ENCODE measurements at regions not wholly inside any gene's neighbourhood (a gene's known extent, or its start where the extent isn't known, plus 50 kb on each side); places are given as distances from the start of the nearest gene placed in this dataset.

DNA sequence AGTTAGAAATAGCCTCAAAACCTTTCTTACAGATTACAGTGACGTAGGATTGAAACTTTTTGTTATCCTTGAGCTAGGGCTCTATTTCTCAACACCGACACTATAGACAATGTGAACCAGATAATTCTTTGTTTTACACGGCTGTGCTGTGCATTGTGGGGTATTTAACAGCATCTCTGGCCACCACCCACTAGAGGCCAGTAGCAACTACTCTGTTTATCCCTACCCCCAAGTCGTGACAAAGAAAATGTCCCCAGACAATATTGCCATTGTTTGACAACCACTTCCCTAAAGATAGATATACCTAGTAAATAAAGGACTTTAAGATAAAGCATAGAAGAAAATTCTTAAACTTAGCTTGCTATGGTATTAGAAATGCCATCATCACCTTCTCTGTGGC lies 359.6 kb downstream of the ARL4A start:
- no peak for DNase-seq

DNA sequence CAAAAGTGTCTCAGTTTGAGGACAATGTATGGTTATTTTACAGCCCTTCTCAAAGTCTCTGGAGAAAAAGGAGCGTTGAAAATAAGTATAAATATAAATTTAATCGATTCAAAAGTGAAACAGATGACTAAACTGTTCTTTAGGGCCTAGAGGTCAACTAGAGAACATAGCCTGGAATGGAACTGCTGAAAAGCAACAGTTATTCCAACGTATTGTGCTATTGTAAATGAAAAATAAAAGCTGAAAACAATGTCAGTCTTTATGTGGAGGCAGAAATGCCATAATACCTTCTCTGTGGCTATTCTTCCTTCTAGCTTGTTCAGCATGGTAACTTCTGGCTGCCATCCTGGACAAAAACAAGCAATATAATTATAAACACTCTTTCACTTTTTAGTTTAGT lies 362.5 kb downstream of the ARL4A start:
- DNase-seq: no peak

DNA sequence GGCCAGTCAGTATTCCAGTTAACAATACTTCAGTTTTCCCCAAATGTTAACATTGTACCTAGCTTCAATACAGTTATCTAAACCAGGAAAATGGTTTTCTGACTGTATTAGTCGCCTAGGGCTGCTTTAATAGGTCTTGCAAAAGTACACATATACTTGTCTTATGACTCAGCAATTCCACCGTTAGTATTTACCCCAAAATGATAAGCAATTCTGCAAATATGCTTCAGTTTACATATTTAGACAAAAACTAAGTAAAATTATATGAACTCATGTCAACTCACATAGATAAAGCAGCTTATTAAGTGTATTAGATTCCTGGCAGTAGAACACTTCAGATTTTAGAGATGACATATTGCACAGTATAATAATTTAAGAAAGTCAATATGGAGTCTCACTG lies 363.3 kb downstream of the ARL4A start:
- no peak for DNase-seq

DNA sequence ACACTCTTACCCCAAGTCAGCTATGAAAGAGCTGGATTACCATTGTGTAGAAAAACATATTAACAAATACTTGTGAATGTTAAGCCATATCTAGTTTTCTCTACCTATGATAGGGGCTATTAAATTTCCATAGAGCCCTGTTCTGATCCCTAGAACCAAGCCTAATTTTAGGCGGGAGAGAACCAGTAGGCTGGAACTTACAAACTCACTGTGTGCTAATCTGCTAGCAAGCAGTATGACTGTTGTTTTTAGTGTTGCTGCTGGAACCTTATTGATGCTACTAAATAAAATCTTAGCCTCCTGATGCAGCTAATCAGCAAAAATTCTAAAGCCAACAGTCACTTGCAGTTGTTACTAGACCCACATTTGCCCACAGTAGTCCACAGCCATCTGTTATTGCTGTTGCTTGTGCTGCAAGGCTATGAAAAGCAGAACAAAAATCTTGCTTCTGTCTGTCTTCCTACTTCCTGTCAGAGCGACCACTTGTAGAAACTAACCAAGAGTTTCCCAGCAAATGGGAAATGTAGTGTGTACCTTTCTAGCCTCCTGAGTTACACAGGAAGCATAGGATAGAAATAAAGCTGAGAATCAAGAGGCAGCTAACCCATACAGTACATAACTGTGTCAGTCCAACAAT lies 368.4 kb downstream of the ARL4A start:
- no peak for DNase-seq

DNA sequence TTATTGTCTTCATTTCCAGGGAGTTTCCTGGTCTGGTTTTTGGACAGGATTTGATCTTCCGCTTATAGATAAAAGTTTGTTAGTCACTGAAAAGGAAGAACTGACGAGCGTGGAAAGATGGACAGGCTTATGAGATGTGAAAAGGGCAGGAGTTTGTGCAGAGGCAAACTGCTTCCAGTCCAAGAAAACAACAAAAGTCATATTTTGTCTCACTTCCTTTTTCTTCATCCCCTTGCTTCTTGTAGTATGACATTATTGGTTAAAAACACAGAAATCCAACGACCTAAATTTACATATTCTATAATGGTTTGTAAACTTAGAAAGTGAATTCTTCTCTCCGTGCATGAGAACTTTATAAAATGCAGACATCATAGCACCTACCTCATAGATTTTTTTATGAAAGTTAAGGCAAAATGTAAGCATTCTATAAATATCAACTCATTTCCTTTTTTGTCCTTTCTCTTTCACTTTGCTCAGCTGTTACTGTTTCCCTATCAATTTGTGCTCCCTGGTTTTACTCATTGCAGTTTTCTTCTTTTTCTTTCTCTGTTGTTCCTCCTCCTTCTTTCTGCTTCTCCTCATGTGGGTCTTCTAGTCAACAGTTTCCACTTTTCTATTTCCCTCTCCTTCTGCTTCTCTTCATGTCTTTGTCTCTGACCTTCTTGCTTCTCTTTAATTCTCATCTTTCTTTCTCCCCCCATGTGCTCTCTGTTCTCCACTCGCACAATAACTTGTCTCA lies 370.2 kb downstream of the ARL4A start:
- DNase-seq: no peak

DNA sequence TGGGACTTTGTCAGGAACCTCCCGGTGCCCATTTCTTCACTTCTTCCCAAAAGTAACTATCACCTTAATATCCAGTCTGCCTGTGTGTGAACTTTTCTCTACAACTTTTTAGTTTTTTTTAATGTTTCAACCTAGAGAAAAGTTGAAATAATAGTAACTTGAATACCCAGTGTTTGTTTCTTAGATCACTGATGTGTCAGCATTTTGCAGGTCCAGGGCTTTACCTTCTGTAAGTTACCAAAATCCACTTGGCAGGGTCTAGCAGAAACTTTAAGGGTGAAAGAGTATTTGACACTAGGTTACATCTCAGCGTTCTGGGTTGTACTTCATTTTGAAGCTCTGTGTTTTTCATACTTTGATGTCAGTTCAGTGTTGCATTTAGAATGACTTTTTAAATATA lies 372.7 kb downstream of the ARL4A start:
- no peak for DNase-seq

DNA sequence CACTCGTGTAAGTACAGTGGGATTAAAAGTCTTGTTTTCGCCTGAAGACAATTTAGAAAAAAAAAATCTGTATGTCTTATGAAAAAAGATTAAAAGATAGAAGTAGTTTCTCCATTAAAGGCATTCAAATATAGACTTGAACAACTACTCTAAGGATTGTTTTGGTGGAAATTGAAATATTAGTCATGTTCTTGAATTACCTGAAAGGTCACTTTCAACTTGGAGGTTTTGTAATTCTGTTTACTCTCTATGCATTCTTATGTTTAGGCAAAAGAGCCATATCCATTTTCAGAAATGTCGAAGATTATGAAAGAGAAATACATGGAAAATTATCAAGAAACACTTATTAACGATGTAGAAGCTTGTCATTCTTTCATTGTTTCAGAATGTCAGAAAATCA lies 373.7 kb downstream of the ARL4A start:
- no peak for DNase-seq

DNA sequence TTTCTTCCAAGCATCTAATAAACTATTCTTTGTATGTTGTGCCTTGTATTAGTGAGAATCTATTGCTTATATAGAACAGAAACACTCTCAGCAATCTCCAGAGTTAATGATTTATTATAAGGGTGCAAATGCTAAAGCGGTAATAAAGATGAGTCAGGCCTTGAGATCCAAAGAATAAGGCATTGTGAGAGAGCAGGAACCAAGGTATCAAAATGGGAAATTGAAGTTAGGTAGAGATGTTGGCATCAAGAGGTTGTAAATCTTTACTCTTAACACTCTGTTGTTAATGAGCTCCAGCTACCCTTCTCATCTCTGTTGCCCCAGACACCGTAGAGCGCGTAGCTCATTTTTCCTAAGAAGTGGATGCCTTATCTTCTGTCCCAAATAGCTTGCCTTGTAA lies 375.2 kb downstream of the ARL4A start:
- DNase-seq: no peak

DNA sequence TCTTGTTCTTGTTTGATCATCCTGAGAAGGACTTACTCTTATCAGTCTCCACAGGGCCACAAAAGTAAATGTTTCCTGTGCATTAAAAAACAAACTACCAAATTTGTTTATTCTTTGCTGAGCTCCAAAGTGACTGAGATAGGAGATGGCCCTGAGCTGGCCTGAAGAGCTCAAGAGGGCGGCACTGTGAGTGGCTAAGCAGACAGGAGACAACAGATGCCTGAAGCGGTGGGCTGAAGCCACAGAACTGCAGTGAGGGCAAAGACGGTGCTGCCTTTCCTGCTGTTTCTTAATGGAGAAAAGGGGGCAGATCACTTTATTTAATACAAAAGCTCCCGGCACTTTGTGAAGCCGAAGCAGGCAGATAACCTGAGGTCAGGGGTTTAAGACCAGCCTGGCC lies 379.6 kb downstream of the ARL4A start:
- DNase-seq: no peak

DNA sequence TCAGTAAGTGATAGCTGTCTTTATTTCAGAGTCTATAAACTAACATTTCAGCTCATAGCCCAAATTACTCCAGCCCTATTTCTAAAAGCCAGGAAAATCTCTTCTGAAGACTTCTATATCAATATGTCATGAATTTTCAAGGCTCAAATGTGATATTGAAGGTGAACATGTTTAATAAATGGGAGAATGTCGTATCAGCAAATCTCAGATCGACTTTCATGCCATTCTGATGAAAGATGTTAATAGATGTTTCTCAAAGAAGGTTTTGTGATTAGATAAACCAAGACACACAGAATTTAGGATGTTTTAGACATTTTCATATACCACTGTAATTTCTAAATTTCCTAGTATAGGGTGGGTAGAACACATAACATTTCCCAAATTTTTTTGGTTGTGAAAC lies 380.6 kb downstream of the ARL4A start:
- no peak for DNase-seq

DNA sequence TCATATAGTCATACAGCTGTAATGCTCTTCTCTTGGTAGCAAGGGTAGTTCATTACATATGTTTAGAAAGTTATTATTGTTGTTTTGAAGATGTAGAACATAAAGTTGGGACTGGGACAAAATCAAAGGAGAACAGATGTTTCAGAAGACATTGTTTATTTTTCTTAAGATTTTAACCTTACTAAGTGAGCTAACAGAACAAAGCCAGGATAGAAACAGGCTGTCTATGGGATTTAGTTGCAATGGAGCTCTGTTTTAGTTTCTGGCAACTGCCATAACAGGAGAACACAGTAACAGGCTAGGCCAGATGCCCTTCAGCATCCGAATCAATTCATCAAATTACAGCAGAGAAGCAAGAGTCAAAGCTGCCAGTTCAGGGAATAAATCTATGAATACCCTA lies 382.4 kb downstream of the ARL4A start:
- no peak for DNase-seq

DNA sequence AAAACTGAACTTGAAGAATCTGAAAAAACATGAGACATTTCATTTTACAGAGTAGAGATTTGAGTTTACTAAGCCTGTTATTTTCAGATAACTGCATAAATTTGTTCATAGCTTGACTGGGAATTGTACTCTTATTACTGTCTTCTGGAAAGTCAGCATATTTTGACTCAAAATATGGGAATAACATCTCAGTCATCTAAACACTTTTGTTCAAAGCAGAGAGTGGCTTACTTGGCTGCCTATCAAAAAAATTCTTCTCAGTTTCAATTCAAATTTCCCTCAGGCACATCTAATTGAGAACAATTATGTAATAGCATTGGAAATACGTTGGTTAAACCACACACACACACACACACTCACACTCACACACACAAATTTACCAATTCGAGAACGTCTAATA lies 384.6 kb downstream of the ARL4A start:
- no peak for DNase-seq

DNA sequence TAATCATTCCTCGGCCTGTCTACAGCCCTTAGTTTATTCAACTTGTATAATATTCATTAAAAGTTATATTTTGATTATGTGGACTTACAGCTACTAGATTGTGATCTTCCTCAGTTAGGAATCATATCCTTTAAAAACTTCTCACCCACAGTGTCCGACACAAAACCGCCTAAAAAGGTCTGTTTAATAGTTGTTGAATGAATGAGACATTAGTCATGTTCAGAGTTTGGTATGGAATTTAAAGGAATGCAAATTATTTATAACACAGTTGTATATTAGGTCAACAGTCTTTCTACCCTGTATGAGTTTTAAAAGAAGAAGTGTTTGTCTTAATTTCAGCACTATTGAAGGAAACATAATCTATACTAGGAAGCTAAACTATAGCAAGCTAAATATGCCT lies 390.0 kb downstream of the ARL4A start:
- DNase-seq: no peak

DNA sequence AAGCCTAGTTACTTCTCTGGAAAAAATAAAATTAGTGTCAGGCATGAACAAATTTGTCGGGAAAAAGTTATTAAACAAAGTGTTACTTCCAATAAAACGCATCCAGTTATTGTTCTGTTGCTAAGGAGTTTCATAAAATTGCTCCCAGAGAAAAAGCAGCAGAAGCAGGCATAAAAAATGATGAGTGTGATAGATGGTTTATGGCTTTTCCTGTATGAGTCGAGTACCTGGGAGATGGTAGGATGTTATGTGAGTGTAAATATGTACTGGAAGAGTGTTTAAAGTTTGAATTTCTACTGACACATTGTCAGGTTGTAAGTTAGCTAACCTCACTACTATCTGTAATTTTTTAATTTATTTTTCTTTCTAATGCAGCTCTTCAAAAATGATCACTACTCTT lies 390.7 kb downstream of the ARL4A start:
- DNase-seq: no peak

DNA sequence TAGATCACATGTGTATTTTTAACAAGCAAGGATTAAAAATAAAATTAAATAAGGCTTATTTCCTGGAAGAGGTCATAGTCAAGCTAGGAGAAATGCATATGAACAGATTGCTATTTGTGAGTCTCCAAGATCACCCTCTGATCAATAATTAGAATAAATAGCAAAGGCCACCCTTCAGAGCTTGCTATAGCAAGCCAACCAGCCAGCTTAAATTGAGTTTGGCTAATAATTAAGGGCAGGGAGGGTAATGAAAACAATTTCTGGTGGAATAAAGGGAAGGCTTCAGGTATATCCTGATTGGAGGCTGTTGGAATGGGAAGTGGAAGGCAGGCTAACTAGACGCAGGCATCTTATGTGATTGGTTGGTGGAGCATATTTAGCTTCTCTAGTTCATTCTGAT lies 403.5 kb downstream of the ARL4A start:
- DNase-seq: no peak

DNA sequence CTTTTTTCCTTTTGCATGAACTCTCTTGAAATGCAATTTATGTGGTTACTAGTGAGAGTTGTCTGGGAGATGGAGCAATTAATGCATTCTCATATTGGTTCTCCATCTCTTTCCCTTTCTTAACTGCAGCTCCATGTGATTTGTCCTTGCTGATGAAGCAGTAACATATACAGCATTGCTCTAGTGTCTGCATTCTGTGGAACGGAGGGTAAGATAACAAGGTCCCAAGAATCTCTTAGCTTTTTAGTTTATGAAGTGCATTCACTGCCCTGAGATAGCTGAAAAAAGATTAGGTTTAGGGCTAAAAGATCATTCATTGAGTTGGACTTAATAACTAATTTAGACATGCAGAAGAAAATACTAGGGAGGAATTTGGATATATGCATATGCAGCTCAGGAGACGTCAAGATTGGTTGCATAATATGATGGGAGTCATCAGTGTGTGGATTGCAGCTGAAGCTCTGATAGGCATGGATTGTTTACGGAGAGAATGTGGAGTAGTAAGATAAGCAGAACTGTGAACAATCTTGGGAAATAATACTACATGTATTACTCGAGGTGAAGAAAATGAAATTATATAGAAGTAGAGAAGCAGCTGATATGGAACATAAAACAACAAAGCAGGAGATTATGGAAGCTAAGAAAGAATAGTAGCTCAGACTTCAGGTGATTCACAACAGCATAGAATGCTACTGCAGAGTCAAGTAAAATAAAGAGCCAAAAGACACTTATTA lies 404.7 kb downstream of the ARL4A start:
- no peak for DNase-seq

DNA sequence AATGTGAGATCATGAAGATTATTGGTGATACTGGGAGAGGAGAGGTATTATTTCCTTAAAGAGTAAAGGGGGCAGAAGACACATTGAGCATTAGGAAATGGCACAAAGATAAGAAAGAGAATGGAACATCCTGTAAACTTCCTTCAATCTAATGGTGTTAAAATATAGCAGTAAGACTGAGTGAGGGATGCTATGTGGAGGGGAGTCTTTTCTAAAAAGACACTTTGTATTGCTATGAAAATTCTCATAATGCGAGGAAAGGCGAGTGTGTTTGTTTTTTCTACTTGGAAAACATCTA lies 405.2 kb downstream of the ARL4A start:
- no peak for DNase-seq

DNA sequence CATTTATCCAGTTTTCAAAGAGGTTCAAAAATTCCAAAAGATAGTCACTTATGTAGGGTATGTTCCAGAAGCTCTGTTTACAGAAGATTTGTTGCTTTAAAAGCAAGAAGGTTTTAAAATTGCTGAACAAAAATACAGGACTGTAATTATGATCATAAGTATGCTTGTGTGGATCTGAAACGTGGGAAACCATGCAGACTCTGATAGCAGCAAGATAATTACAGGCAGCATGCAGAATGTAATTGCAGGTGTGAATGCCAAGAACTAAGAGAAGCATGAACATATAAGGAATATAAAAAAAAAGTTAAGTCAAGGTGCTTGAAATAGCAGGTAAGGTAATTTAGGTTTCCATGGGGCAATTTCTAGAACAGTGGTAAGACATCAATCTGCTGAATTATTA lies 405.7 kb downstream of the ARL4A start:
- DNase-seq: no peak

DNA sequence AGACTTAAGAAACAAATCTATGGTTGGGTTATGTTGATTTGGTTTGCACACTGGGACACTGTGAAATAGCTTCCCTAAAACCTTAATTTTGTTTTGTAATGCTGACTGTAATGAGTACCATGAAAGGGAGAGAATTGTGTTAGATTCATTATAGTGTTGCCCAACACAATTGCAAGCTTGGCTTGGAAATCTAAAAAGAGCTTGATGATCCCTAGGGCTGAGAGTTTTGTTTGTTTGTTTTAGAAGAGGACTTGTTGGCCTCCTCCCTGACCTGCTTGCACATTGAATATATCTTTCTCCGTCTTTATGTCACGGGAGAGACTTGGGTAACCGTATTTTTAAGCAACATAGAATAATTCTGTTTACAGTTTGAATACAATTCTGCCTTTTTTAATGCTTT lies 410.1 kb downstream of the ARL4A start:
- no peak for DNase-seq

DNA sequence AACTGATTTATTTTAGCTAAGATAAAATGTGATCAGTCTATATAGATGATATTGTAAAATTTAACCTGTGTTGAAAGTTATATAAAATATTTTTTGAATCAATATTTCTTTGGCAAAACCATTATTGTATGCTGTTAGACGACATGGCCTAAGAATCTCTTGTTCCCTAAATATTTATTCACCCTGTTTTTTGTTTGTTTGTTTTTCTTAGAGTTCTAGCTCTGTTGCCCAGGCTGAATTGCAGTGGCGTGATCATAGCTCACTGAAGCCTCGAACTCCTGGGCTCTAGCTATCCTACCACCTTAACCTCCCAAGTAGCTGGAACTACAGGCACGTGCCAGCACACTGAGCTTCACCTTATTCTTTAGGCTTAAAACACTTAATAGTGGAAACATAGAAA lies 410.7 kb downstream of the ARL4A start:
- no peak for DNase-seq

DNA sequence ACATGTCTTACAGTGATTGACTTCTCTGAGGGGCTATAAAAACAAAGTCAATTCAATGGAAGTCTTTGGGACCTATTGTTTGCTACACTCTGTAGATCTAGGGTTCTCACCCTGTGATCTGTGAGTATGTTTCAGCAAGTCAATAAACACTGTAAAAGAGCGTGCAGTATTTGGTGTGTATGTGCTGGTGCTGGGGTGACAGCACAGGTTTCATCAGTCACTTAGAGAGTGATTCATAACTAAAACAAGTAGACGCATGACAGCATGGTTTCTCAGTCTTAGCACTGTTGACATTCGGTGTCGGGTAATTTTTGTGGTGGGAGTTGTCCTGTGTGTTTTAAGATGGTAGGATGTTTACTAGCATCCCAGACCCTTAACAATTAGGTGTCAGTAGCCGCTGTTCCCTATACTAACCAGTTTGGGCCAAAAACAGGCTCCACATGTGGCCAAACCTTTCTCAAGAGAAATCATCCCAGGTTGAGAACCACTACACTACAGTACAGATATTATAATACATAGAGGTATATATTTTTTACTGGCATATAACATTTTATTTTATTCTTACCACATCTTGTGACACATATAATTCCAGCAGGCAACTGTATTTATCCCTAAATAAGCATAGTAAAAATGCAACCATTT lies 411.8 kb downstream of the ARL4A start:
- DNase-seq: no peak

DNA sequence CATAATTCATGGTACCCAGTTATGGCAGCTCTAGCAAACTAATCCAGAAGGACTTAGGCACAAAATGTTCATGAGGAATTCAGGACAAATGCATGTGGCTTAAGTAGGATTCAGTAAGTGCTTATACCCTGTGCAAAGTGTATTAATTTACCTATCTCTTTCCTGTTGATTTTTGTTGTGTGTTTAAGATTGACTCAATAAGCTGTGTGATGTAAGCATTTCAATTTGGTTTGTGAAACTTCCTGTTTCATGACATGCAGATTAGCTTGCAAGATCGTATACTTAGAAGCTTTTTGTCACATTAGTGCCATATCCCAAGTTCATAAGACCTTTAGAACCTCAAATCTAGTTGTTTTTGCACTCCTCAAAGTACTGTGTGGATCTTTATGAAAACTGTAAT lies 416.7 kb downstream of the ARL4A start:
- peak; percentile 3 for DNase-seq

DNA sequence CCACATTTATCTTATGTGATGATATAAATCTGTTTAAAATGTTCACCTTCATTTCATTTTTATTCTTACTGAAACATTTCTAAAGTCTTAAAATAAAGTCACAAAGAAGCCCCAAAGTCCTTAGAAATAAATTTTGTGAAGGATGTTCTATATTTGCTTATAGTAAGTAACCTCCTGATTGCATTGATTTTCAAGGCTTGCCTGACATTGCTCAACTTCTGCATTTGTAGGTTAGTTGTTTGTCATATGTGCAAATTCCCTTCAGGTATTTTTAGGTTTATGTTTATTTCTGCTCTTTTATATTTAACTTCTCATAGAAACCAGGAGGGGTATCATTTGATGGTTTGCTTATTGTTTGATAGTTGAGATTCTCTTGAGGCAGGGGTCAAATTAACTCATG lies 417.8 kb downstream of the ARL4A start:
- no peak for DNase-seq

DNA sequence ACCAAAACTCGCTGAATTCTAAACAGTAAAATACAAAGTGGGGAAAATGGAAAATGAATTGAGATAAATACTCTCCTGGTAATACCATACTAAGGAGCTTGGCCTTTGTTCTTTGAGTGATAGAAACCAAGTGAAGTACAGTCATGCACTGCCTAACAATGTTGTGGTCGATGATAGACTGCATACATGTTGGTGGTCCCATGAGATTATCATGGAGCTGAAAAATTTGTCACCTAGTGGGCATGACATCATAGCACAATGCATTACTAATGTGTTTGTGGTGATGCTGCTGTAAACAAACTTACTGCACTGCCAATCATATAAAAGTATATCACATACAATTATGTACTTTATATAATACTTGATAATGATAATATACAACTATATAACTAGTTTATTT lies 419.1 kb downstream of the ARL4A start:
- no peak for DNase-seq
